ENCODE measurements at regions not wholly inside any gene's neighbourhood (a gene's known extent, or its start where the extent isn't known, plus 50 kb on each side); places are given as distances from the start of the nearest gene placed in this dataset.

DNA sequence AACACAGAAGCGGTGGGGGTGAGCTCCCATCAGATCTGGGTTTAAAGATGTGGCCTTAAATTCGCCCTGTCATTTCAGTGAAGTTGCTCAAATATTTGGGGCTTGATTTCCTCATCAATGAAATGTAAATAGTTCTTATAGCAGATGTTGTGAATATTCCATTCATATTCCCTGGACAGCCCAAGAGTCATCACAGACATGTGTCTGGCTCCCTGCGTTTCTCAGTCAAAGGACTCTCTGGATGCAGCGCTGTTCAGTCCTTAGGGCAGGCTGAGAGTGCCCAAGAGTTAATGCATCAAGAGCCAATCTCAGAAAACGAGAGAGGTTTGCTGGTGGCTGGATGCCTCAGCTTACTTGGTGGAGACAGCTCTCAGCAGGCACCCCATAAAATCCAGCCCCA is 475.5 kb upstream of the VSTM2A start:
- TF ChIP-seq, protein P1, sequence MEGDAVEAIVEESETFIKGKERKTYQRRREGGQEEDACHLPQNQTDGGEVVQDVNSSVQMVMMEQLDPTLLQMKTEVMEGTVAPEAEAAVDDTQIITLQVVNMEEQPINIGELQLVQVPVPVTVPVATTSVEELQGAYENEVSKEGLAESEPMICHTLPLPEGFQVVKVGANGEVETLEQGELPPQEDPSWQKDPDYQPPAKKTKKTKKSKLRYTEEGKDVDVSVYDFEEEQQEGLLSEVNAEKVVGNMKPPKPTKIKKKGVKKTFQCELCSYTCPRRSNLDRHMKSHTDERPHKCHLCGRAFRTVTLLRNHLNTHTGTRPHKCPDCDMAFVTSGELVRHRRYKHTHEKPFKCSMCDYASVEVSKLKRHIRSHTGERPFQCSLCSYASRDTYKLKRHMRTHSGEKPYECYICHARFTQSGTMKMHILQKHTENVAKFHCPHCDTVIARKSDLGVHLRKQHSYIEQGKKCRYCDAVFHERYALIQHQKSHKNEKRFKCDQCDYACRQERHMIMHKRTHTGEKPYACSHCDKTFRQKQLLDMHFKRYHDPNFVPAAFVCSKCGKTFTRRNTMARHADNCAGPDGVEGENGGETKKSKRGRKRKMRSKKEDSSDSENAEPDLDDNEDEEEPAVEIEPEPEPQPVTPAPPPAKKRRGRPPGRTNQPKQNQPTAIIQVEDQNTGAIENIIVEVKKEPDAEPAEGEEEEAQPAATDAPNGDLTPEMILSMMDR (IDR thresholded peaks at IDR 0.05; ENCODE audit: unreplicated experiment) = no peak
- Mint-ChIP-seq H3K27me3 (ENCODE audit: unreplicated experiment) (no peaks in the 10 kb centered on the region), H3K27ac (ENCODE audit: unreplicated experiment) (no peak overlapping the region), H3K9me3 (ENCODE audit: low read depth, unreplicated experiment) (peaks cover 14% of the 10 kb centered on the region), H3K36me3 (ENCODE audit: insufficient read depth, unreplicated experiment) (no peaks in the 10 kb centered on the region), H3K4me1 (ENCODE audit: low read depth, unreplicated experiment) (no peaks in the 10 kb centered on the region), H3K4me3 (ENCODE audit: low read depth, unreplicated experiment) (no peak overlapping the region)
- no TSS peak for BruUV-seq (replicated peaks)
- intact Hi-C loops (cut with micrococcal nuclease; ENCODE audit: unreplicated experiment) = no loop called here
- no peak for DNase-seq
- CTCF ChIA-PET = no interaction called here

DNA sequence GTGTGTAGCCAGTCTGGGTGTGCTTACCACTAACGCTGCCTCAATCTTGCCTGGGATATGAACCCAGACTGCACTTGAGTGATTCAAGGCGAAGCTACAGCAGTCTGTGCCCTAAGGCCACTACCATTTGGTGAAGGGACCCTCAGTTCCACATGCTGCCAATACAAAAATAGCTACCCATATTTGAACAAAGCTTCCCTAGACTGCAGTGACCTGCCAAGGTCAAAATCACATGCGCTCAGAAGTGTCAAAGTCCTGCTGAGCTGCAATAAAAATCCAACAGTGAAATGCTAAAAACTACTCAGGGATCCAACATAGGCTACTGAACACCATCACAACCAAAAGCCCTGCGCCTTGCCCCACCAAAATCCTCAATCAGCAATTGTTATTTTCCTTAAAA is 472.3 kb upstream of the VSTM2A start:
- TF ChIP-seq, protein P1 (IDR thresholded peaks at IDR 0.05; ENCODE audit: unreplicated experiment) = no peak
- CTCF ChIA-PET = no interaction called here
- BruUV-seq (replicated peaks) = no TSS peak
- Mint-ChIP-seq H3K27ac (ENCODE audit: unreplicated experiment) (no peak overlapping the region), H3K36me3 (ENCODE audit: insufficient read depth, unreplicated experiment) (no peaks in the 10 kb centered on the region), H3K9me3 (ENCODE audit: low read depth, unreplicated experiment) (peaks cover 14% of the 10 kb centered on the region), H3K4me1 (ENCODE audit: low read depth, unreplicated experiment) (no peaks in the 10 kb centered on the region), H3K4me3 (ENCODE audit: low read depth, unreplicated experiment) (no peak overlapping the region), H3K27me3 (ENCODE audit: unreplicated experiment) (no peaks in the 10 kb centered on the region)
- no peak for DNase-seq
- intact Hi-C loops (cut with micrococcal nuclease; ENCODE audit: unreplicated experiment) = no loop called here

DNA sequence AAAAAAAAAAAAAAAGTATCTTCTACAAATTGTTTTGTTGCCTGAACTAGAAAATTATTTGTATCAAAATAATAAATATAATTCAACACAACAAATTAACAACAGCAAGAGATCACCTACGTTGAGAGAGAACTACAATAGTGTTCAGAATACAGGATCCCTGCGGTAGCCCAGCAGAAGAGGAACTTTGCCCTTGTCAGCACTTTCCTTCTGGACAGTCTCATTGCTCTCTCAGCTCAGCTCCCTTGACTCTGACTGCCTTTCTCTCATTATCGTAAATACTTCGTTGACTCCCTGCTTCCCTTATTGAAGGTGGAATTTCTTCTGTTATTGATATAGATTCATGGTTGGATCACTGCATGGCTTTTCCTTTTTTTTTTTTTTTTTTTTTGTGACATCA is 469.5 kb upstream of the VSTM2A start:
- H3K27ac Mint-ChIP-seq (ENCODE audit: unreplicated experiment) = no peak overlapping the region
- TF ChIP-seq, protein P1 (IDR thresholded peaks at IDR 0.05; ENCODE audit: unreplicated experiment) = no peak
- no TSS peak for BruUV-seq (replicated peaks)
- no peaks in the 10 kb centered on the region for H3K4me1 Mint-ChIP-seq (ENCODE audit: low read depth, unreplicated experiment)
- peaks cover 16% of the 10 kb centered on the region for H3K9me3 Mint-ChIP-seq (ENCODE audit: low read depth, unreplicated experiment)
- CTCF ChIA-PET = no interaction called here
- H3K36me3 Mint-ChIP-seq (ENCODE audit: insufficient read depth, unreplicated experiment) = no peaks in the 10 kb centered on the region
- H3K4me3 Mint-ChIP-seq (ENCODE audit: low read depth, unreplicated experiment) = no peak overlapping the region
- no peaks in the 10 kb centered on the region for H3K27me3 Mint-ChIP-seq (ENCODE audit: unreplicated experiment)
- DNase-seq = no peak
- intact Hi-C loops (cut with micrococcal nuclease; ENCODE audit: unreplicated experiment) = no loop called here

DNA sequence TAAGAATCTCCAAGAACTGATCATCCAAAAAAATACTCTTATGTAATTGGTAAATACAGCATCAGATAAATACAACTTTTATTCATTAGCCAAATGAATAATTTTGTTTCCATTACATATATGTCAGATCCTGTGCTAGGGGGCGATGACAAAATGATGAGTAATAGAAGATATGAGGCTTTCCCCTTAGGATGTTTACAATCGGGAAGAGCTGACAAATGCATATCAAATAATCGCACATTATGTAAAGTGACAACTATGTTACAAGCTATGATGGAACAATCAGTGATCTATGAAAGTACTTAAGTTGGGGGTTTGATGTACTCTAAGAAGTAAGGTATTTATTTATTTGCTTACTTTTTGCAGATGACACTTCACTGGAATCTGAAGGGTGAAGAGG is 465.6 kb upstream of the VSTM2A start:
- CTCF ChIA-PET = no interaction called here
- DNase-seq = no peak

More for the DNA sequence above, 465.6 kb upstream of the VSTM2A start:
- no TSS peak for BruUV-seq (replicated peaks)
- intact Hi-C loops (cut with micrococcal nuclease; ENCODE audit: unreplicated experiment) = no loop called here
- Mint-ChIP-seq H3K4me3 (ENCODE audit: low read depth, unreplicated experiment) (no peak overlapping the region), H3K27ac (ENCODE audit: unreplicated experiment) (no peak overlapping the region), H3K36me3 (ENCODE audit: insufficient read depth, unreplicated experiment) (no peaks in the 10 kb centered on the region), H3K9me3 (ENCODE audit: low read depth, unreplicated experiment) (peaks cover 23% of the 10 kb centered on the region), H3K4me1 (ENCODE audit: low read depth, unreplicated experiment) (no peaks in the 10 kb centered on the region), H3K27me3 (ENCODE audit: unreplicated experiment) (no peaks in the 10 kb centered on the region)
- TF ChIP-seq, protein P1 (IDR thresholded peaks at IDR 0.05; ENCODE audit: unreplicated experiment) = no peak
